CD14-positive monocyte (primary cell): ENCODE measurements at regions not wholly inside any gene's neighbourhood (a gene's known extent, or its start where the extent isn't known, plus 50 kb on each side); places are given as distances from the start of the nearest gene placed in this dataset.

Source experiments
- DNase-seq, 3 donors: peaks; one replicate each; pipeline ENCODE4 v3.0.0-alpha.2; 2011 to 2022
- H2AFZ ChIP-seq: 2 replicates; pipeline ENCODE4 v1.6.0; 2012; ENCODE audit warnings: mild to moderate bottlenecking, low read depth, low read length, inconsistent platforms; ENCODE audit not compliant: insufficient read depth, poor library complexity, severe bottlenecking
- H3K27ac ChIP-seq, 2 donors: 1 replicate in 1 of 2; 2 replicates in 1 of 2; pipeline ENCODE4 v1.5.1; 2012 to 2013; ENCODE audit warnings: low read length in 2 of 2, control low read depth in 1 of 2, inconsistent platforms in 1 of 2, low read depth in 1 of 2, mild to moderate bottlenecking in 1 of 2
- H3K27me3 ChIP-seq, 2 donors: one replicate each; pipeline versions ENCODE4 v1.6.0 to v1.6.1; 2011 to 2013; ENCODE audit warnings: low read length in 2 of 2; ENCODE audit not compliant: control insufficient read depth in 2 of 2, insufficient read depth in 2 of 2
- H3K36me3 ChIP-seq, 2 donors: replicated peaks in 1 of 2; 1 replicate in 1 of 2; 2 replicates in 1 of 2; pipeline versions ENCODE4 v1.5.1 to v1.6.1; 2012 to 2013; ENCODE audit warnings: low read length in 2 of 2, control low read depth in 1 of 2, inconsistent platforms in 1 of 2, mild to moderate bottlenecking in 1 of 2; ENCODE audit not compliant: insufficient read depth in 2 of 2, control insufficient read depth in 1 of 2
- H3K4me1 ChIP-seq, 2 donors: 1 replicate in 1 of 2; 2 replicates in 1 of 2; pipeline versions ENCODE4 v1.5.1 to v1.6.1; 2012 to 2013; ENCODE audit warnings: low read length in 2 of 2, control low read depth in 1 of 2, inconsistent platforms in 1 of 2, mild to moderate bottlenecking in 1 of 2, moderate library complexity in 1 of 2; ENCODE audit not compliant: insufficient read depth in 2 of 2, control insufficient read depth in 1 of 2
- H3K4me2 ChIP-seq: replicated peaks from 2 replicates; pipeline ENCODE3; 2012; ENCODE audit warnings: low read length, moderate library complexity, mild to moderate bottlenecking; ENCODE audit not compliant: poor library complexity, severe bottlenecking; ENCODE audit errors: extremely low read depth
- H3K4me3 ChIP-seq, 3 experiments: fragments of 200-600 bp in 1 of 3; sonication (generic) in 1 of 3; replicated peaks in 1 of 3; 1 replicate in 2 of 3; 2 replicates in 1 of 3; pipeline ENCODE4 v1.5.1; 2011 to 2013; ENCODE audit warnings: low read length in 3 of 3, mild to moderate bottlenecking in 3 of 3, control low read depth in 2 of 3, low read depth in 2 of 3, inconsistent platforms in 1 of 3, moderate library complexity in 1 of 3
- H3K79me2 ChIP-seq: 2 replicates; pipeline ENCODE4 v1.6.0; 2012; ENCODE audit warnings: mild to moderate bottlenecking, control low read depth, inconsistent platforms, low read length, moderate library complexity; ENCODE audit not compliant: insufficient read depth
- H3K9ac ChIP-seq: 2 replicates; pipeline ENCODE4 v1.6.0; 2017; ENCODE audit warnings: low read length, mild to moderate bottlenecking; ENCODE audit not compliant: insufficient read depth, poor library complexity, severe bottlenecking
- H3K9me3 ChIP-seq, 2 donors: replicated peaks in 1 of 2; 1 replicate in 1 of 2; 2 replicates in 1 of 2; pipeline versions ENCODE4 v1.5.1 to v1.6.1; 2012 to 2013; ENCODE audit warnings: low read length in 2 of 2, control low read depth in 1 of 2; ENCODE audit not compliant: control insufficient read depth in 1 of 2, insufficient read depth in 1 of 2
- H4K20me1 ChIP-seq: 2 replicates; pipeline ENCODE4 v1.6.0; 2012; ENCODE audit warnings: mild to moderate bottlenecking, low read length, control low read depth, moderate library complexity; ENCODE audit not compliant: insufficient read depth
- H3K27ac Mint-ChIP-seq, 7 donors: one replicate each; pipeline ENCODE4 v1.8.0; 2020; ENCODE audit warnings: mild to moderate bottlenecking in 7 of 7, mixed read lengths in 7 of 7, moderate library complexity in 6 of 7, inconsistent platforms in 2 of 7
- H3K27me3 Mint-ChIP-seq, 3 donors: one replicate each; pipeline ENCODE4 v1.8.0; 2021 to 2022; ENCODE audit warnings: low read depth in 3 of 3, mild to moderate bottlenecking in 3 of 3, mixed read lengths in 3 of 3, moderate library complexity in 3 of 3, inconsistent platforms in 1 of 3
- H3K36me3 Mint-ChIP-seq, 2 donors: one replicate each; pipeline ENCODE4 v1.8.0; 2020; ENCODE audit warnings: mixed read lengths in 2 of 2, inconsistent platforms in 1 of 2, mild to moderate bottlenecking in 1 of 2
- H3K4me1 Mint-ChIP-seq: one replicate; pipeline ENCODE4 v1.8.0; 2020; ENCODE audit warnings: mild to moderate bottlenecking, mixed read lengths
- H3K4me3 Mint-ChIP-seq, 2 donors: one replicate each; pipeline ENCODE4 v1.8.0; 2020; ENCODE audit warnings: mild to moderate bottlenecking in 2 of 2, mixed read lengths in 2 of 2, moderate library complexity in 1 of 2
- H3K9me3 Mint-ChIP-seq, 7 donors: one replicate each; pipeline ENCODE4 v1.8.0; 2020 to 2022; ENCODE audit warnings: mixed read lengths in 7 of 7, mild to moderate bottlenecking in 6 of 7, moderate library complexity in 6 of 7, inconsistent platforms in 2 of 7
- CTCF ChIP-seq: fragments of 200-600 bp; IDR thresholded peaks from one replicate; pipeline ENCODE4 v1.8.0; 2022; ENCODE audit warnings: antibody characterized with exemption, mild to moderate bottlenecking
- WGBS: methylation state at CpG from one replicate; pipeline ENCODE4 v1.1.5; 2013; ENCODE audit warnings: missing lambda C conversion rate; ENCODE audit not compliant: insufficient coverage; 5-methylcytosine and 5-hydroxymethylcytosine counted together
- intact Hi-C, 2 donors: fragments of 100-400 bp; cut with micrococcal nuclease; formaldehyde crosslinking; loops; one replicate each; pipeline versions ENCODE4 v1.15.0 to v1.15.1; 2023

GRCh38 chr11:93929407-93929806 is 79.0 kb upstream of the VSTM5 start:
- H3K9me3 Mint-ChIP-seq: peaks cover 0 to 7% (median 1%) of the 10 kb centered on the region in 7 donors
- no peak overlapping the region for H3K4me3 ChIP-seq
- H3K4me1 Mint-ChIP-seq: no peaks in the 10 kb centered on the region
- no peak overlapping the region for H3K27ac ChIP-seq
- peaks cover 1 to 9% (median 2%) of the 10 kb centered on the region in 3 donors for H3K27me3 Mint-ChIP-seq
- DNase-seq: no peak
- no peaks in the 10 kb centered on the region for H3K36me3 Mint-ChIP-seq
- H3K9ac ChIP-seq: no peak overlapping the region
- no CpG with 5 or more reads among the region's 1 CpG for WGBS
- H3K79me2 ChIP-seq: no peaks in the 10 kb centered on the region
- H2AFZ ChIP-seq: no peak overlapping the region
- no peaks in the 10 kb centered on the region for H3K9me3 ChIP-seq
- no peaks in the 10 kb centered on the region for H4K20me1 ChIP-seq
- H3K36me3 ChIP-seq: no peaks in the 10 kb centered on the region
- intact Hi-C loops: no loop called here
- no peak overlapping the region for H3K4me3 Mint-ChIP-seq
- no peak for TF ChIP-seq CTCF
- no peak overlapping the region for H3K4me2 ChIP-seq
- H3K27me3 ChIP-seq: no peaks in the 10 kb centered on the region
- H3K27ac Mint-ChIP-seq: no peak overlapping the region
- no peaks in the 10 kb centered on the region for H3K4me1 ChIP-seq

- no peak overlapping the region for H3K27ac ChIP-seq
- TF ChIP-seq CTCF: no peak
- no peaks in the 10 kb centered on the region for H3K36me3 ChIP-seq
- no peaks in the 10 kb centered on the region for H4K20me1 ChIP-seq
- no peak overlapping the region for H2AFZ ChIP-seq
- H3K9me3 Mint-ChIP-seq: peaks cover 0 to 7% (median 1%) of the 10 kb centered on the region in 7 donors
- WGBS: no CpG with 5 or more reads among the region's 3 CpGs
- H3K79me2 ChIP-seq: no peaks in the 10 kb centered on the region
- no peaks in the 10 kb centered on the region for H3K4me1 Mint-ChIP-seq
- H3K9ac ChIP-seq: no peak overlapping the region
- intact Hi-C loops: no loop called here
- H3K4me3 ChIP-seq: no peak overlapping the region
- no peaks in the 10 kb centered on the region for H3K4me1 ChIP-seq
- no peaks in the 10 kb centered on the region for H3K36me3 Mint-ChIP-seq
- H3K9me3 ChIP-seq: no peaks in the 10 kb centered on the region
- peaks cover 0 to 4% (median under 1%) of the 10 kb centered on the region in 3 donors for H3K27me3 Mint-ChIP-seq
- no peak for DNase-seq
- no peak overlapping the region for H3K4me3 Mint-ChIP-seq
- H3K4me2 ChIP-seq: no peak overlapping the region
- no peaks in the 10 kb centered on the region for H3K27me3 ChIP-seq
- H3K27ac Mint-ChIP-seq: no peak overlapping the region
Observed at GRCh38 chr11:93933230-93933629, 82.8 kb upstream of the VSTM5 start.
